Nucleus accumbens (tissue), 56 donors: ENCODE measurements at regions not wholly inside any gene's neighbourhood (a gene's known extent, or its start where the extent isn't known, plus 50 kb on each side); places are given as distances from the start of the nearest gene placed in this dataset.
A peak's percentile ranks its signal among the peaks of the same experiment; 100 is the strongest.

ENCODE experiments used
- DNase-seq, 56 donors: peaks; one replicate each; lab custom pipeline; 2025; lab: John Stamatoyannopoulos, UW

- no peak for DNase-seq
Measured at GRCh38 chr2:12178289-12179080, 432.1 kb downstream of the LPIN1 start.

GRCh38 chr2:12180031-12180430, 433.6 kb downstream of the LPIN1 start:
- DNase-seq = no peak

- no peak for DNase-seq
Measured at GRCh38 chr2:12183032-12183645, 436.7 kb downstream of the LPIN1 start.

GRCh38 chr2:12192762-12193161, 446.3 kb downstream of the LPIN1 start:
- no peak for DNase-seq

- DNase-seq = no peak
Measured at GRCh38 chr2:12194968-12195367, 448.5 kb downstream of the LPIN1 start.

- no peak for DNase-seq
Measured at GRCh38 chr2:12196495-12196894, 450.1 kb downstream of the LPIN1 start.

GRCh38 chr2:12197133-12197532, 450.7 kb downstream of the LPIN1 start:
- no peak for DNase-seq

GRCh38 chr2:12199491-12200211, 453.2 kb downstream of the LPIN1 start:
- peak in 12 of 56 donors; percentile 5 to 58 (median 26) for DNase-seq

GRCh38 chr2:12201369-12201768, 454.9 kb downstream of the LPIN1 start:
- DNase-seq = no peak

GRCh38 chr2:12202313-12203075, 456.1 kb downstream of the LPIN1 start:
- DNase-seq = no peak

GRCh38 chr2:12203528-12203927, 457.1 kb downstream of the LPIN1 start:
- DNase-seq = no peak

- DNase-seq = no peak
Measured at GRCh38 chr2:12205086-12205485, 458.7 kb downstream of the LPIN1 start.

GRCh38 chr2:12207491-12207890, 461.1 kb downstream of the LPIN1 start:
- no peak for DNase-seq

GRCh38 chr2:12210016-12210933, 463.8 kb downstream of the LPIN1 start:
- DNase-seq = no peak

- no peak for DNase-seq
Measured at GRCh38 chr2:12211326-12212175, 465.1 kb downstream of the LPIN1 start.

GRCh38 chr2:12212841-12213597, 466.6 kb downstream of the LPIN1 start:
- no peak for DNase-seq

GRCh38 chr2:12217175-12217574, 470.7 kb downstream of the LPIN1 start:
- no peak for DNase-seq

- DNase-seq = no peak
Measured at GRCh38 chr2:12219761-12220160, 473.3 kb downstream of the LPIN1 start.
